Kidney tubule cell (primary cell): ENCODE measurements at regions not wholly inside any gene's neighbourhood (a gene's known extent, or its start where the extent isn't known, plus 50 kb on each side); places are given as distances from the start of the nearest gene placed in this dataset.
"Not testable (repeated sequence)": the region's sequence is repeated elsewhere in the genome, so short reads cannot be mapped to it uniquely, and the experiment has no call there.

Experiments
- DNase-seq: peaks from one replicate; pipeline ENCODE4 v3.0.0-alpha.2; 2018; ENCODE audit warnings: low spot score

DNA sequence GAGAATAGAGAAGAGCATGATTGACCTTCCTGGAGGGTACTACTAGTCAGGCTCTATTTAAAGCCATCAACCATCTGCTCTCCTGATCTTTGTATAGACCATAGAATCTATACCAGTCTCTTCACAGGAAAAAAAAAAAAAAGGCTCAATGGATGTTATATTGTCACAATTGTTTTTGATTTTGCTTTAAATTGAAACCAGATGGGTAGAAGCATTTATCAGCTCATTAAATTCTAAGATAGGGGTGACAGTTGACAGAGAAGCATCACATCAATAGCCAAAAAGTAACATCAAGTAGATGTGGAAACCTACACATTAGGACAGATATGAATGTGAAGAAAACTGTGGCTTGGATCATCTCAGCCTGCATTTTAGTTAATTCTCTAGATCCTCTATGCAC is 558.9 kb upstream of the MBL2 start:
- DNase-seq: no peak

DNA sequence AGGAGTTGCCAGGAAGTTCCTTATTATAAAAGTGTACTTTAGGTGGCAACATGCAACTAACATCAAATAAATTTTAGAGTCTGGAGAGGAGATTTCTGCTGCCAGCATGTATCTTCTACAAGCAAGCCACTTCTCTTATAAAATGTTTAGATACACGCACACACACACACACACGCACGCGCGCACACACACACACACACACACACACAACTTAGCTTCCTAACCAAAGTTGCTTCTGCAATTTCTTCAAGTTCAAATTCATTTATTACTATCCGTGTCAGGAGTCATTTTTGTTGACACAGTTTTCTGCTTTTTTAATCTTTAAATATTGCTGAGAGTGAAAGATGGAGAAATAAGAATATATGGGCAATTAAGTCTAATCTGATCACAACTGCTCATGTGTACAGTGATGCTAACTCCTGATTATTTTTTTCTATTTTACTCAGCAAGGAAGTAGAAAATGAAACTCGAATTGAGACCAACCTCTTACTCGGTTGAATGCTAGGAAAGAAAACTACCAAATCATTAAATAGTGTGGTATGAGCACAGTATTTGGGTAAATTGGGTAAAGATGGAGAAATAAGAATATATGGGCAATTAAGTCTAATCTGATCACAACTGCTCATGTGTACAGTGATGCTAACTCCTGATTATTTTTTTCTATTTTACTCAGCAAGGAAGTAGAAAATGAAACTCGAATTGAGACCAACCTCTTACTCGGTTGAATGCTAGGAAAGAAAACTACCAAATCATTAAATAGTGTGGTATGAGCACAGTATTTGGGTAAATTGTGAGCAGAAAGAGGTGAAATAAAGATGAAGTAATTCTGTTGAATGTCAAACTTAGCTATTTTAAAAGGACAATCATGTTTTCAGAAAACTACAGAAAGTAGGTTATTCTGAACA is 554.1 kb upstream of the MBL2 start:
- not testable (repeated sequence) for DNase-seq

DNA sequence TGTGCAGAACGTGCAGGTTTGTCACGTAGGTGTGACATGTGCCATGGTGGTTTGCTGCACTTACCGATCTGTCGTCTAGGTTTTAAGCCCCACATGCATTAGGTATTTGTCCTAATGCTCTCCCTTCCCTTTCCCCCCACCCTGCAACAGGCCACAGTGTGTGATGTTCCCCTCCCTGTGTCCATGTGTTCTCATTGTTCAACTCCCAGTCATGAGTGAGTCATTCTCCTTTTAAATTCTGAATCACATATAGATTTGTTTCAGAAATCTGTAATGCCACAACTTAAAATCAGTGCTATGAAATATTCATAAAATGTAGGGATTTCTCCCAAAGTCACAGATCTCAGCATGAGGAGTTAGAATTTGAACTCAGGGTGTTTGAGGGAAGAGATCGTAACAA is 552.5 kb upstream of the MBL2 start:
- peak; percentile 26 for DNase-seq

DNA sequence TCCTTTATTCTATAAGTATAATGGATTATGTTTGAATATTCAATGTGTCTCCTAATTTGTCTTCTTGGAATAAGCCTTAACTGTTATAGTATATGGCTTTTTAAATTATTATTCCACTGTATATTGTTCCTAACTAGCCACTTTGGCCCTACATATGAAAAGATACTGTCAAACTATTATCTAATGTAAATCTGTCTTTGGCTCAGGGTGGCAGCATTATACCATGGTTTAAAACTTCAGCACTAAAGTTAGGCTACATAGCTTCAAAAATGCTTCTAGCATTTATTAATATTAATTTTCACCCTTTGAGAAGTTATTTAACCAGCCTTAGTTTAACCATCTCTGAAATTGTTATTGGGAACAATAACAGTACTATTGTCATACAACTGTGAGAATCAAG is 543.1 kb upstream of the MBL2 start:
- DNase-seq: peak; percentile 11

DNA sequence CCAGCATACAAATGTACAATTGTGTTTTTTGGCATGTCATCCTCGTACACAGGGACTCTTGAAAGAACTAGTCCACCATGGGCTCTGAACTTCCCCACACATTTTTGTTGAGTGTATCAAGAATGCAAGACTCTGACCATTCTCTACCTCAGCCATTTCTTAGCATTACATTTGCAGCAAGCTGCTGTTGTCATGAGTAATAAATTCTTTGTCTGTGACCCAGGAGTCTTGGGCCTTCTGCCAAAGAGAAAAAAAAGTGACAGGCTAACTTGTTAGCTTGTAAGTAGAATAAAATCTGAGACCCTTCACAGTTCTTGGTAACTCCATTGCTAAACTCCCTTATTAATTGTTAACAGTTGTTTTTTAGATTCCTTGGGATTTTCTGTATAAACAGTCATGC is 542.3 kb upstream of the MBL2 start:
- DNase-seq: peak; percentile 97

DNA sequence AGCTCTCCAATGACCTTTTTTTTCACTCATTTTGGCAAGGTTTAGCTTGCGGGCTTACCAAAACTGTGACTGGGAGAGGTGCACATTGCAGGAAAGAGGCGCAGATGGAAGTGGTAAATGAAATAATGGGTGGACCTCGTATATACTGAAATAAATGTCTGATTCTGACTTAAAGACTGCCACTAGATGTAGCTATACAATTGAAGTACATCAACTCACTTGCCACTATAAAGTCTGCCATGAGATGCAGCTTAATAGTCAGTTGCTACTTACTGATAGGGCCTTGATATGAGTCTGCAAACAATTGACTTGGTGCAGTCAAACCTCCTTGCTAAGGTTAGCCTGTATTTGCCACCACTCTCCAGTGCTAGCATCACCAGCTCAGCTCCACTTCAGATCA is 525.9 kb upstream of the MBL2 start:
- DNase-seq: no peak

DNA sequence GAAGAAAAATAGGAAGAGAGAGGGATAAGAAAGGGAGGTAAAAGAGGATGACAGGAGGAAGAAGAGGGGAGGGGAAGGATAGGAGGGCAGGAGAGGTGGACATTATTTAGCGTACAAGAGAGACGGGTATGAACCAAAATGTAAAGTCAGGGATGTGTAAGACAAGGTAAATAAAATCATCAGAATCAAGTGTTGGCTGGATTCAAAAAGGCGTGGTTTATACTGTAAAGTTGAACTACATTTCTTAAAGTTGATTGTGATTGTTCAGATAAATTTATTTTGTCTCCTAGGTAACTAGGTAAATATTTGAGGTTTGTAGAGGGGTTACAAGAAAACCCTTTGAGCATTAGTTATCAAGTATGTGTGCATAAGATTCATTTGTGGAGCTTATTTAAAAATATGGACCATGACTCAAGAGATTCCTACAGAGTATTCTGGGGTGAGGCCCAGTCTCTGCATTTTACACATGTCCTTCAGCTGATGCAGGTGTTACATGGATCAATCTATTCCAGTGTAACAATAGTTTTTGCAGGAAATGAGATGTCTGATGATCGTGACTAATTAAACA is 512.1 kb upstream of the MBL2 start:
- no peak for DNase-seq

DNA sequence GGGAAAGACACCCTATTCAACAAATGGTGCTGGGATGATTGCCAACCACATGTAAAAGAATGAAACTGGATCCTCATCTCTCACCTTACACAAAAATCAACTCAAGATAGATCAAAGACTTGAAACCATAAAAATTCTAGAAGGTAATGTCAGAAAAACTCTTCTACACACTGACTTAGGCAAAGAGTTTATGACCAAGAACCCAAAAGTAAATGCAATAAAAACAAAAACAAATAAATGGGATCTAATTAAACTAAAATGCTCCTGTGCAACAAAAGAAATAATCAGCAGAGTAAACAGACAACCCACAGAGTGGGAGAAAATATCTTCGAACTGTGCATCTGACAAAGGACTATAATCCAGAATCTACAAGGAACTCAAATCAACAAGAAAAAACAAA is 504.2 kb upstream of the MBL2 start:
- DNase-seq: no peak

DNA sequence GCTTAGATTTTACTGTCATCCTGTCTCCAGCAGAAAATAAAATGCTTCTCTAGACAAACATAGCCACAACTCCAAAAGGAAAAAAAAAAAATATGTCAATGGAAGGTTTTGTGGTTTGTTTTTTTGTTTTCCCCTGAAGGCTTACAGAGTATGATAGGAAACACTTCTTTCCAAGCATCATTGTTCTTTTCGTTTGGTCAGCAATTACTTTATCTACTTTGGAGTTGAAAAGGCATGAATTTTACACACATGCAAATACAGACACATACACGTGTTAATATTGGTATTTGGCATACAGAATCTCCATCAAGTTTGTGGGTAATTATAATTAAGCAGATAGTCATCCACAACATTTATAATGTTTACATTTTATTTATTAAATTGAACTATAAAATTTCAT is 496.9 kb upstream of the MBL2 start:
- DNase-seq: no peak

DNA sequence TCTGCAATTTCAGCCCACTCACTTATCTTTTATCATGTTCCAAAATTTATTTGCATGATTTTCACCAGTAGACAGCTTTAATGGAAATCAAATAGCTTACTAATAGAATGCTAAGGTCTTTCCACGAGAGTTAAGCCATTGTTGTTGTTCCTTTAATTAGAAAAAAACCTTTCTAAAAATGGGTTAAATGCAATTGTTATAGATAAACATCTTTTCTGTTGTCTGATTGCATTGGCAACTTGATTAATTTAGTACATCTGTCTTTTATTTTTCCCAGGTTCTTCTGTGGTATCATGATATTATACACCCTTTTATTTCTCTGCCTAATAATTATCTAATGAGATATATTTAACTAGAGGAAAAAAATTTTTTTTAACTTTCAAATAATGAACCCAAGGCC is 487.6 kb upstream of the MBL2 start:
- DNase-seq: no peak

DNA sequence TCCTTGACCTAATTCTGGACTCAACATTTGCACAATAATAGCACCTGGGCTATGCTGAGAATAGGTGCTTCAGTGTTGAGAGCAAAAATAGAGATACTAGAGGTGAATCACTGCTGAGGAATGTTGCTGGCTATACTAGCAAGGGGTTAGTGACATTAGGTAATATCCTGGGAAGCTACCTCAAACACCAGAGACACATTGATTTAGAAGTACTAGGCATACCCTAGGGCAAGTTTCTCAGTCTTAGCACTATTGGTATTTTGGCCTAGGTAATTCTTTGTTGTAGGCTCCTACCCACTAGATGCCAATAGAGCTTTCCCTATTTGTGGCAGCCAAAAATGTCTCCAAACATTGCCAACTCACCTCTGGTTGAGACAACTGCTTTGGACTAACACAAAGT is 484.0 kb upstream of the MBL2 start:
- DNase-seq: peak; percentile 79

DNA sequence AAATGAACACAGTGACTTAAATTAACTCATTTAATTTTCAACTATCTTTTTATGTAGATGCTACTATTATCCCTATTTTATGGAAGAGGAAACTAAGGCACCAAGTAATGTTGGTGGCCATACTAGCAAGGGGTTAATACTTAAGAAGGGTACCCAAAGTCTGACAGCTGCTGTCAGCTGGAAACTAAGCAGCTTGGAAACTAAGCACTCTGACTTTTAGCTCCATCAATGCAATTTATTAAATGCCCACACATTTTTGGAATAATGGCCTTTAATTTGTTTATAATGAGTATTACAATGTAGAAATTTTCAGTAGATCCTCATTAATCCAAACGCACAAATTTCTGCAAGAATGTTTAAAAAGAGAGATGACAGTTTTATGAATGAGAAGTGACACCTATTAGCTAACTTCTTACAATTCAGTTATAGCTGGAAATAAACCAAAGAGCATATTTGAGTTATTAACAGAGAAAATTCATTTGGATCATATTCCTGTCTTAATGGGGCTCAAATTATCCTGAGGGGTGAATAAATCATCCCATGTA is 483.1 kb upstream of the MBL2 start:
- no peak for DNase-seq

DNA sequence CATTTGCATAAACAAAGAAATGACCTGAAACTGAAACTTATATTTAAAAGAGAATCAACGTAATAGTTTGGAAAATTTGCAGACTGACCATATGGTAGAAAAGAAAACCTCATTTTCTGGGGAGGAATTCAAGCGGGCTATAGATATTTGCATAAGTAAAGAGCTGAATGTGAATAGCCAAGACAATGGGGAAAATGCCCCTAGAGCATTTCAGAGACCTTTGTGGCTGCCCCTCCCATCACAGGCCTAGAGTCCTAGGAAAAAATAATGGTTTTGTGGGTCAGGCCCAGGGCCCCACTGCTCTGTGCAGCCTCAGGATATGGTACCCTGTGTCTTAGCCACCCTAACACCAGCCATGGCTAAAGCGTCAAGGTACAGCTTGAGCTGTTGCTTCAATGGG is 480.6 kb upstream of the MBL2 start:
- DNase-seq: no peak

DNA sequence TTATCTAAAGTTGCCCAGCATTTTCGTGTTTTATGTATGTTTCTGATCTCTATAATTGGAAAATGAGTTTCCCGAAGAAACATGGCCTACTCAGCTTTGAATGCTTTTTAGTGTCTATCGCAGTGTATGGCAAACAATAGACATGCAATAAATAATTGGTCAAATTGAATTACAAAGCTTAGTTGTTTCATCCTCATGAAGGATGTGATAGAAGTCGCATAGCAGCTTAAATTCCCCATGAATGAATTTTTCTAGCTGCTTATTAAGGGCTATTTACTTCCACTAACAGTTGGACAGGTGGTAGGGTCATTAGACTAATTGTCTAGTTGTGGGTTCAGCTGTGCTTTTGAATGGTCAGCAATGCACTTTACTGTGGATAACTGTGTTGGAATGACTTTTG is 467.3 kb upstream of the MBL2 start:
- no peak for DNase-seq

DNA sequence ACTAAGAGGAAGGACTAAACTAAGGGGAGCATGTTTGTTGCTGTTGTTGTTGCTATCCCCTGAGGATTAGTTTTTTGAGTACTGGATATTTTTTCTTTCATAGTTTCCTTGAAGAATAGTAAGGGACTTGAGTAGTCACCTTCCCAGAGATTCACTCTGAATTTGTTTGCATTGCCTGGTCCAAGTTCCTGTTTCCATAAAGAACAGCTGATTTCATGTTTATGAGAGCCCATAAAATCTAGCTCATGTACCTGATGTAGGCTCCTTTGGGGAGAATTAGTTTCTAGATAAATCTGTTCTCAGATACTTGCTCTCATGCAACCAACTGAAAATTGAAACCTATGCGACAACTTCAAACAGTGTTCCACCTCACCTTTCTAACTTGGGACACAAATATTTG is 464.4 kb upstream of the MBL2 start:
- no peak for DNase-seq

DNA sequence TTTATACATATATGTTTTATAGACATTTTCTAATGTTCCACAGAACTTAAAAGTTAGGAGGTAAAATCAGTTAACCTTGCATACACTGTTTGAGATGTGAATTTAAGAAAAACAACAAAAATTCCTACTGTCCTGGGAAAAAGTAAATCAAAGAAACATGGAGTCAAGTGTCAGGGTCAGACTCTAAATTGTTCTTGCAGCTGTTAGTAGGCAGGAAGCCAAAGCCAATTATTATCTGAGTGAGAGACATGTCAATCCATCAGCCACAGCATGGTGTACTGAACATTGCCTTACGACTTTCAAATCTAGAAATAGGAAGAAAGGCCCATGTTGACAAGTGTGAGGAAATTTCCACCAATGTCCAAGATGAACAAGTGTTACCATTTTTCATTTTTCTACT is 461.2 kb upstream of the MBL2 start:
- DNase-seq: no peak

DNA sequence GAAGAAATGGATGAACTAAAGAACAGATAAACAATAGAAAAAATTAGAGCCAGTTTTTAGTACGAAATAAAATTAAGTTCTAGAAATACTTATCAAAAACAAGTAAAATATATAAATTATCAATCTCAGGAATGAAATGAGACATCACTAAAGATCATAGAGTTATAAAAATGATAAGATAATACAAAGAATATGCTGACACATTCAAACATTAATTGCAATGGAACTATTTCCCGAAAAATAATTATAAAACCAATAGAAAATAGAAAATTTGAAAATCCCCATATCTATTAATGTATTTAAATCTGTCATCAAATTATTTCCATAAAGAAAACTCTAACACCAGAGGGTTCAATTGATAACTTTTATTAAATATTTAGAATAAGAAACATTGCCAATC is 458.1 kb upstream of the MBL2 start:
- no peak for DNase-seq

DNA sequence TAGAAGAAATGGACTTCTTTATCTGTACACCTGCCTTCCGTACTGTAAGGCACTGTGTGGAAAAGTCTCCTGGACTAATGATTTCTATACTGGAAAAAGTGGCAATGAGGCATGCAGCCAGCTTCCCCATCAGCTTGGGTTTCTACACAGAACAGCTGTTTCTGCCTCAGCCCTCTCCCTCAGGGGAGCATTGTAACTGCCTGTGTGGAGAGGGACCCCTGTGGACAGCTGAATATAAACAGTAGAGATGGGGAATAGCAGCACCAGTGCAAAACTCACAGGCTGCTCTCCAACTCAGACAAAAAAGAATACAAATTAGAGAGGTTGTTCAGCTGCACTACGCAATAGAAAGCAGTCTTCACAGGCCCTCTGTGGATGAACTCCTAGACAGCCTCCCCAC is 451.3 kb upstream of the MBL2 start:
- DNase-seq: no peak

DNA sequence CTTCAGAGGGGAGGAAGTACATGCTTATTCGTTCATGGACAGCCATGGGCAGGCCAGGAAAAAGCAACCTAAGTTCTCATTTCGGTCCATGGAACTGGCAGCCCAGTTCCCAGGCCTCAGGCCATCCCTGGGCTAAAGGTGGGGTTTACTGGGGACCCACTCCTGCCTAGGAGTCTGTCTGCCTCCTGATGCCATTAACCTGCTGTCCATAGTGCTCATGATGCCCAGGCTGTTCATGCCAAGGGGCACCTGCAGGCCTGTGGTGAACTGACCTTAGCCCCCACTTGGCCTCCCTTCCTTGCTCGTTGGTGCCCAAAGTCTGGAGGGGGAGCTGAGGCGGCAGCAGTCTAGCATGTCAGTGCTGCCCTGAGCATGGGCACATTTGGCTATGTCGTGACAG is 450.2 kb upstream of the MBL2 start:
- DNase-seq: no peak

DNA sequence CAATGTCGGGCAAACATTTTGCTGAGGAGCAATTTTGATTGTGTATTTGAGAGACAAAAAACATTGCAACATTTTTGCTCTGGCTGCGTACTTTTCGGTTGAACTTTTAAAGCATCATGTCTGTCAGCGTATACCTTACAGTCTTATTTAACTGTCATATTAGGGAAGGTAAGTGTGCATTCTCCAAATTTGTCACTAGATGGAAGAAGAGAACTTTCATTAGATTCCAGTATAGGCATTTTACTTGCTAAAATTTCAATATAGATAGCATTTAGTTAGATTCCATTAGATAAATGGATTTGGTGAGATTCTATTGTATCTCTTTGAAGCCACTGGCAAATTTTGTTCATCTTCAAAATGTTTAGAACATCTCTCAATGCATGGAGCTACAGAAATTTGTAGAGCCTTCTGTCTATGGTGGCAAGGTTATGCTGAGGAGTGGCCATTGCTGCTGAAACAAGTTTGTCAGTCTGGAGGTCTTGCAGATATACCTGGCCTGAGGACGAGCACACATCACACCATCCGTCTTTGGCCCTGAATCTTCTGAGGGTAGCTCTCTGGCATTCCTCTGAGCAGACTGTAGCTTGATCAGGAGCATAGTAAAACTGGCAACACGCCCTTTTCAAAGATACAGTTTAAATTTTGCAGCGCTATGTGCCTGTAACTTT is 437.5 kb upstream of the MBL2 start:
- DNase-seq: peak; percentile 57

DNA sequence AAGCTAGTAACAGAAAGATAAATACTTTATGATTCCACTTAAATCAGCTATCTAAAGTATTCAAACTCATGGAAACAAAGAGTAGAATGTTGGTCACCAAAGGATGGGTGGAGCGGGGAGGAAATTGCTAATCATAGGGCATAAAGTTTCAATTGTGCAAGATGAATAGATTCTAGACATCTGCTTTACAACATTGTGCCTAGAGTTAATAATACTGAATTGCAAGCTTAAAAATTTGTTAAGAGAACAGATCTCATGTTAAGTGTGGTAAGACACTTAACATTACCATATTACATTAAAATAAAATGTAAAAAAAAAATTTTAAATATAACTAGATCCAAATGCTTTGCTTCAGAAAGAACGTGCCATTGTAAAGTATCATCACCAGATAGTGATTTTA is 411.1 kb upstream of the MBL2 start:
- DNase-seq: no peak

DNA sequence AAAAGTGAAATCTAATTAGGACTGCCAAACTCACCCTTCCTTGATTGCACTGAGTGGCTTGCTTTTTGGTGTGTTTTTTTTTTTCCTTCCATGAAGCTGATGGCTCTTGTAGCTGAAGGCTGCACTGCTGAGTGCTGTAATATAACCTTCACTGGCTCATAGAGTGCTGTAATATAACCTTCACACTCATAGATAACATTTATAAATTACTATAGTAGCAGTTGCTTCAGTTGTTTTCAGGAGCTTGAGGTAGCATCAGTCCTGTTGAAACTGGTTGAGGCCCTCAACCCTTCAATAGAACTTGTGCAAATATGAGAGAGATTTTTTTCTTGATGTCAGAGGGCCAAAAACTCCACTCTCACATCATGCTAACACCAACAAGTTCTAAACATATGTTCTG is 404.9 kb upstream of the MBL2 start:
- DNase-seq: no peak

DNA sequence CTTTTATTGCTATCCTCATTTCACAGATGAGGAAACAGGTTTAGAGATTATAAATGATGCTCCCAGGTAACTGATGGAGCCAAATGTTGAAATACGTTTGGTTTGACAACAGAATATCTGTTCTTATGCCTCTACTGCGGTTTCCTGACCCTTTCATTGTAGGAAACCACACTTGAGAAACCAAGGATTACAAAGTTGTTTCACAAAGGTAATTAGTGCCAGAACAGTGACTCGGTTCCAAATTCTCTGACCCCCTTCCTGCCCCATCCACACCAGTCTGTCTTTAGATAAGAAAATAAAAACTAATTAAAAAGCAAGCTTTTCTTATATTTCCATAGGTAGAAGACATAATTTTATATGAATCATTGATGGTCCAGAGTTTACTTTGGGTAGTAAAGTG is 393.7 kb upstream of the MBL2 start:
- peak; percentile 29 for DNase-seq
